IPS-15b (cell line): ENCODE measurements at regions not wholly inside any gene's neighbourhood (a gene's known extent, or its start where the extent isn't known, plus 50 kb on each side); places are given as distances from the start of the nearest gene placed in this dataset.

Experiments used
- H3K27me3 ChIP-seq: one replicate; pipeline ENCODE4 v1.6.1; 2013; ENCODE audit warnings: low read length; ENCODE audit not compliant: control insufficient read depth, insufficient read depth
- H3K36me3 ChIP-seq: one replicate; pipeline ENCODE4 v1.6.1; 2013; ENCODE audit warnings: low read length; ENCODE audit not compliant: control insufficient read depth, insufficient read depth
- H3K4me1 ChIP-seq: one replicate; pipeline ENCODE4 v1.6.1; 2013; ENCODE audit warnings: mild to moderate bottlenecking, low read length; ENCODE audit not compliant: control insufficient read depth, insufficient read depth
- H3K4me3 ChIP-seq: one replicate; pipeline ENCODE4 v1.5.1; 2013; ENCODE audit warnings: low read depth, low read length
- H3K9ac ChIP-seq: one replicate; pipeline ENCODE4 v1.6.1; 2013; ENCODE audit warnings: low read depth, mild to moderate bottlenecking, low read length
- H3K9me3 ChIP-seq: one replicate; pipeline ENCODE4 v1.6.1; 2013; ENCODE audit warnings: mild to moderate bottlenecking, low read length; ENCODE audit not compliant: control insufficient read depth, insufficient read depth

- no peak overlapping the region for H3K4me3 ChIP-seq
- peaks cover 4% of the 10 kb centered on the region for H3K4me1 ChIP-seq
- H3K36me3 ChIP-seq = no peaks in the 10 kb centered on the region
- no peak overlapping the region for H3K9ac ChIP-seq
- no peaks in the 10 kb centered on the region for H3K27me3 ChIP-seq
- no peaks in the 10 kb centered on the region for H3K9me3 ChIP-seq
Observed at GRCh38 chr12:78674311-78675090, 190.1 kb upstream of the SYT1 start.

DNA sequence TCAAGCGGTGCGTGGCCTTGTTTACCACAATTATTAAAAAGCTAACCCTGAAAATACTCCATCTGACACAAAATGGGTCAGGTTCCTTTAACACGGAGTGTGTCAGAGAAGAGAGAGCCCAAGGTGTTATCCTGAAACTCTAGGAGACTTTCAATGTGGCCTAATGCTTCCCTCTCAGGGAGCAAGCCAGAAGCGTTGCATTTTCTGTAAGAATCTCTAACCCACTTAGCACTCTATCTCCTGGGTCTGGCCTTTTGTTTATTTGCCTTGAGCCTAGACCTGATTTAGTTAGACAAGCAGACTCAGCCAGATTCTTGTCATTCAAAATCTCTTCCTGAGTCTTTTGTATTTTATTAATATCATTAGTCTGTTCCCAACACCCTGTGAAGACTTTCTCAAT lies 184.0 kb upstream of the SYT1 start:
- H3K9me3 ChIP-seq = no peaks in the 10 kb centered on the region
- H3K4me1 ChIP-seq = no peaks in the 10 kb centered on the region
- no peak overlapping the region for H3K4me3 ChIP-seq
- H3K9ac ChIP-seq = no peak overlapping the region
- no peaks in the 10 kb centered on the region for H3K27me3 ChIP-seq
- H3K36me3 ChIP-seq = no peaks in the 10 kb centered on the region

DNA sequence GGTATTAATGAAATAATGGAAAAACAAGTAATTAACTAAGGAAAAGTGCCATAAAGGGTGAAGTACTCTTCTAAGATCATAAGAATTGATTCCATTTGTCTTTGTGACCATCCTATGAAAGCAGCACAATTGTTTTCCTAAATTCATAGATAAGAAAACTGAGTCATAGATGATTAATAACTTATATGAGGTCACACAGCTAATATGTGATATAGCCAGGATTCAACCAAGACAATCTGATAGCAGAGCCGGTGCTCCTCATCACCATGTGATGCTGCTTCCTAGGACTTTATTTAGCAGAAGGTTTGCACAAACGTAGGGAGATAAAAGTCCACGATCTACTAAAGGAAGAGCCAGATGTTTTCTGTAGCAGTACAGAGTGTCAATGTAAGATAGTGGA lies 181.5 kb upstream of the SYT1 start:
- Histone ChIP-seq H3K36me3 (no peaks in the 10 kb centered on the region), H3K4me3 (no peak overlapping the region), H3K9ac (no peak overlapping the region), H3K4me1 (no peaks in the 10 kb centered on the region), H3K9me3 (no peaks in the 10 kb centered on the region), H3K27me3 (no peaks in the 10 kb centered on the region)

- Histone ChIP-seq H3K9ac (no peak overlapping the region), H3K4me1 (no peaks in the 10 kb centered on the region), H3K27me3 (no peaks in the 10 kb centered on the region), H3K9me3 (no peaks in the 10 kb centered on the region), H3K36me3 (no peaks in the 10 kb centered on the region), H3K4me3 (no peak overlapping the region)
Observed at GRCh38 chr12:78683626-78684025, 180.9 kb upstream of the SYT1 start.

DNA sequence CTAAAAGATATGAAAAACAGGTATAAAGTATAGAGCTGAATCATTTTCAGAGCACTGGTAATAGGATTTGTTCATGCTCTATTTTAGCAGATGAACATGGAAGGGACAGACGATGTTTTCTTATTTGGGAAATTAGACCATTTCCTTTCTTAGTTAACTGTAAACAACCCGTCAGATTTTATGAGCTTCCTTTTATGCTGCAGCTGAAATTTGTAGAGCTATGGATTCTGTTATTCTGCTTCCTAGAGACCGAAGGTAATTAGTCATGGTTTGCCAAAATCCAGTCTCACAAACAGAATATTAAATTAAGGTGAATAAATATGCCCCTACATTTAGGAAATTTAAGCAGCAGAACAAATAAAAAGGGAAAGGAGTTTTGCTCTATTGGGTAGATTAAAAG lies 180.2 kb upstream of the SYT1 start:
- Histone ChIP-seq H3K27me3 (no peaks in the 10 kb centered on the region), H3K36me3 (no peaks in the 10 kb centered on the region), H3K4me1 (no peaks in the 10 kb centered on the region), H3K9me3 (no peaks in the 10 kb centered on the region), H3K4me3 (no peak overlapping the region), H3K9ac (no peak overlapping the region)

GRCh38 chr12:78695749-78696148 lies 168.8 kb upstream of the SYT1 start:
- no peaks in the 10 kb centered on the region for H3K36me3 ChIP-seq
- H3K9me3 ChIP-seq = no peaks in the 10 kb centered on the region
- no peaks in the 10 kb centered on the region for H3K27me3 ChIP-seq
- no peak overlapping the region for H3K4me3 ChIP-seq
- no peak overlapping the region for H3K9ac ChIP-seq
- no peaks in the 10 kb centered on the region for H3K4me1 ChIP-seq

GRCh38 chr12:78696267-78696666 lies 168.3 kb upstream of the SYT1 start:
- no peaks in the 10 kb centered on the region for H3K9me3 ChIP-seq
- H3K4me1 ChIP-seq = no peaks in the 10 kb centered on the region
- H3K27me3 ChIP-seq = no peaks in the 10 kb centered on the region
- H3K36me3 ChIP-seq = no peaks in the 10 kb centered on the region
- no peak overlapping the region for H3K9ac ChIP-seq
- no peak overlapping the region for H3K4me3 ChIP-seq

- Histone ChIP-seq H3K4me3 (no peak overlapping the region), H3K27me3 (no peaks in the 10 kb centered on the region), H3K4me1 (no peaks in the 10 kb centered on the region), H3K9ac (no peak overlapping the region), H3K36me3 (no peaks in the 10 kb centered on the region), H3K9me3 (no peaks in the 10 kb centered on the region)
Observed at GRCh38 chr12:78697817-78698415, 166.7 kb upstream of the SYT1 start.

- no peaks in the 10 kb centered on the region for H3K36me3 ChIP-seq
Observed at GRCh38 chr12:78698747-78699146, 165.8 kb upstream of the SYT1 start.

DNA sequence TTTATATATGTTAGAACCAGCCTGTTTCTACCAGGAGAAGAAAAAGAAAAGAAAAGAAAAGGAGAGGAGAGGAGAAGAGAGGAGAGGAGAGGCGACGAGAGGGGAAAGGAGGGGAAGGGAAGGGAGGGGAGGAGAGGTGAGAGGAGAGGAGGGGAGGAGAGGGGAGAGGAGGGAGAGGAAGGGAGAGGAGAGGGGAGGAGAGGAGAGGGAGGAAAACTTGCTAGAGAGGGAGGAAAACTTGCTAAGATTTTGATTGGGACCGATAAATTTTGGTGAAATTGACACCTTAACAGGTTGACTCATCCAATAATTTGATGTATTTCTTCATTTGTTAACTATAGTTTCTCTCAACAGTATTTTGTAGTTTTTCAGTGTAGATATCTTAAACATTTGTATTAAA lies 164.0 kb upstream of the SYT1 start:
- Histone ChIP-seq H3K4me3 (no peak overlapping the region), H3K9ac (no peak overlapping the region), H3K4me1 (no peaks in the 10 kb centered on the region), H3K9me3 (no peaks in the 10 kb centered on the region), H3K36me3 (no peaks in the 10 kb centered on the region), H3K27me3 (no peaks in the 10 kb centered on the region)

More at GRCh38 chr12:78698747-78699146, 165.8 kb upstream of the SYT1 start:
- Histone ChIP-seq H3K4me1 (no peaks in the 10 kb centered on the region), H3K27me3 (no peaks in the 10 kb centered on the region), H3K9ac (no peak overlapping the region), H3K4me3 (no peak overlapping the region), H3K9me3 (no peaks in the 10 kb centered on the region)

- no peaks in the 10 kb centered on the region for H3K9me3 ChIP-seq
Observed at GRCh38 chr12:78703820-78704525, 160.6 kb upstream of the SYT1 start.

GRCh38 chr12:78711954-78712353 lies 152.6 kb upstream of the SYT1 start:
- H3K36me3 ChIP-seq = no peaks in the 10 kb centered on the region
- H3K9ac ChIP-seq = no peak overlapping the region
- H3K27me3 ChIP-seq = no peaks in the 10 kb centered on the region
- no peaks in the 10 kb centered on the region for H3K9me3 ChIP-seq
- H3K4me3 ChIP-seq = no peak overlapping the region
- H3K4me1 ChIP-seq = peaks cover 3% of the 10 kb centered on the region

More at GRCh38 chr12:78703820-78704525, 160.6 kb upstream of the SYT1 start:
- Histone ChIP-seq H3K9ac (no peak overlapping the region), H3K4me1 (no peaks in the 10 kb centered on the region), H3K36me3 (no peaks in the 10 kb centered on the region), H3K4me3 (no peak overlapping the region), H3K27me3 (no peaks in the 10 kb centered on the region)
